HepG2 (cell line): ENCODE measurements at regions not wholly inside any gene's neighbourhood (a gene's known extent, or its start where the extent isn't known, plus 50 kb on each side); places are given as distances from the start of the nearest gene placed in this dataset.

Source experiments
- ATAC-seq: fragments of 200-7000 bp; cut with Tn5 transposase; 3 replicates; pipeline ENCODE4 v1.9.1; 2020; ENCODE audit warnings: mild to moderate bottlenecking, moderate library complexity
- BruUV-seq: library from RNA; stranded (reverse); fragments of 400-500 nt; replicated peaks from 2 replicates; lab custom pipeline; 2021; lab: Mats Ljungman, UMichigan
- CTCF ChIA-PET: fragments of 300-600 bp; formaldehyde crosslinking; extraction: SDS; loops from one replicate; lab custom pipeline; 2021; ENCODE audit warnings: low total read pairs, inconsistent platforms, low intra/inter-chr PET ratio; lab: Yijun Ruan, JAX
- POLR2A ChIA-PET: fragments of 350-600 bp; sonication (Branson Sonifier 250); formaldehyde crosslinking; loops from one replicate; lab custom pipeline; 2020; ENCODE audit warnings: antibody characterized with exemption, inconsistent platforms; lab: Yijun Ruan, JAX
- DNase-seq: peaks from one replicate; pipeline ENCODE4 v3.0.0-alpha.2; 2015; ENCODE audit warnings: low spot score
- FAIRE-seq: peaks from 3 replicates; lab custom pipeline; 2011; peaks lifted over from hg19 to GRCh38; lab: Jason Lieb, UNC
- H2AFZ ChIP-seq: one replicate; pipeline ENCODE4 v1.6.1; 2011; ENCODE audit warnings: low read length, inconsistent platforms
- H3K27ac ChIP-seq: fragments of 300-600 bp; 3 replicates; pipeline ENCODE4 v1.8.0; 2011; ENCODE audit warnings: mixed run types, mild to moderate bottlenecking, mixed read lengths, low read length, inconsistent platforms; ENCODE audit not compliant: insufficient read depth; ENCODE audit errors: extremely low read length
- H3K27me3 ChIP-seq, 2 experiments: fragments of 200-600 bp in 1 of 2; 2 replicates in 1 of 2; 3 replicates in 1 of 2; pipeline versions ENCODE4 v1.6.0 to v1.8.0; 2011; ENCODE audit warnings: low read length in 2 of 2, mild to moderate bottlenecking in 2 of 2, moderate library complexity in 2 of 2, inconsistent platforms in 1 of 2; ENCODE audit not compliant: insufficient read depth in 2 of 2, control insufficient read depth in 1 of 2
- H3K36me3 ChIP-seq, 2 experiments: fragments of 200-600 bp in 1 of 2; replicated peaks in 1 of 2; 2 replicates in 1 of 2; 3 replicates in 1 of 2; pipeline versions ENCODE4 v1.5.1 to v1.8.0; 2011; ENCODE audit warnings: low read length in 2 of 2, inconsistent platforms in 1 of 2; ENCODE audit not compliant: insufficient read depth in 2 of 2, control insufficient read depth in 1 of 2
- H3K4me1 ChIP-seq: 2 replicates; pipeline ENCODE4 v1.5.1; 2012; ENCODE audit warnings: low read length, inconsistent platforms; ENCODE audit not compliant: insufficient read depth
- H3K4me2 ChIP-seq: 2 replicates; pipeline ENCODE4 v1.6.0; 2011; ENCODE audit warnings: low read depth, low read length, inconsistent platforms
- H3K4me3 ChIP-seq, 3 experiments: fragments of 200-600 bp in 1 of 3; sonication (generic), shearing (Covaris generic) in 1 of 3; replicated peaks in 1 of 3; 2 replicates each; pipeline ENCODE4 v1.5.1; 2011 to 2016; ENCODE audit warnings: low read length in 3 of 3, inconsistent platforms in 2 of 3, low read depth in 2 of 3, mild to moderate bottlenecking in 2 of 3, control low read depth in 1 of 3, mixed read lengths in 1 of 3; ENCODE audit not compliant: insufficient read depth in 1 of 3
- H3K79me2 ChIP-seq: one replicate; pipeline ENCODE4 v1.6.1; 2011; ENCODE audit warnings: low read length, inconsistent platforms; ENCODE audit not compliant: insufficient read depth
- H3K9ac ChIP-seq: 2 replicates; pipeline ENCODE4 v1.6.0; 2011; ENCODE audit warnings: mild to moderate bottlenecking, low read depth, low read length, inconsistent platforms; ENCODE audit not compliant: insufficient read depth
- H3K9me3 ChIP-seq: 2 replicates; pipeline ENCODE4 v1.5.1; 2012; ENCODE audit warnings: mild to moderate bottlenecking, low read length
- H4K20me1 ChIP-seq: 2 replicates; pipeline ENCODE4 v1.6.0; 2011; ENCODE audit warnings: inconsistent platforms, mild to moderate bottlenecking, low read length, moderate library complexity; ENCODE audit not compliant: insufficient read depth
- CSRNP1 ChIP-seq: sonication (generic); formaldehyde crosslinking; IDR thresholded peaks from 2 replicates; pipeline ENCODE4 v1.8.1; 2023; ENCODE audit warnings: mild to moderate bottlenecking, missing genetic modification reagents
- DR1 ChIP-seq: sonication (generic); formaldehyde crosslinking; IDR thresholded peaks from 2 replicates; pipeline ENCODE4 v1.8.0; 2021; ENCODE audit warnings: mild to moderate bottlenecking, missing genetic modification reagents, inconsistent platforms
- ELF4 ChIP-seq: sonication (generic); formaldehyde crosslinking; IDR thresholded peaks from 2 replicates; pipeline ENCODE4 v1.5.0; 2020; ENCODE audit warnings: missing genetic modification reagents, mild to moderate bottlenecking, moderate library complexity, borderline replicate concordance
- FOXP4 ChIP-seq: sonication (generic); formaldehyde crosslinking; IDR thresholded peaks from 2 replicates; pipeline ENCODE4 v1.4.0; 2020; ENCODE audit warnings: missing genetic modification reagents
- KDM6A ChIP-seq: IDR thresholded peaks from 2 replicates; pipeline ENCODE4 v1.6.1; 2016; ENCODE audit warnings: low read depth
- MAZ ChIP-seq, 2 experiments: sonication (generic) in 1 of 2; formaldehyde crosslinking in 1 of 2; IDR thresholded peaks; 2 replicates each; pipeline versions ENCODE4 v1.5.0 to v1.6.1; 2012 to 2020; ENCODE audit warnings: low read depth in 2 of 2, mild to moderate bottlenecking in 2 of 2, borderline replicate concordance in 1 of 2, improper control_type of control experiment in 1 of 2, low read length in 1 of 2, missing genetic modification reagents in 1 of 2, moderate library complexity in 1 of 2
- NFYB ChIP-seq: sonication (generic); formaldehyde crosslinking; IDR thresholded peaks from 2 replicates; pipeline ENCODE4 v1.4.0; 2020; ENCODE audit warnings: missing genetic modification reagents
- PCBP2 ChIP-seq: fragments of 200-400 bp; formaldehyde crosslinking; optimal IDR thresholded peaks from 2 replicates; pipeline ENCODE3; 2018; ENCODE audit warnings: low read length, low read depth; ENCODE audit not compliant: poor library complexity, severe bottlenecking
- ZBTB34 ChIP-seq: sonication (generic); formaldehyde crosslinking; IDR thresholded peaks from 2 replicates; pipeline ENCODE4 v1.8.0; 2022; ENCODE audit warnings: mild to moderate bottlenecking, missing genetic modification reagents
- ZNF383 ChIP-seq: sonication (generic); formaldehyde crosslinking; IDR thresholded peaks from 2 replicates; pipeline ENCODE4 v1.4.0; 2020; ENCODE audit warnings: missing genetic modification reagents, mild to moderate bottlenecking, borderline replicate concordance
- ZNF430 ChIP-seq: sonication (generic); formaldehyde crosslinking; IDR thresholded peaks from 2 replicates; pipeline ENCODE4 v1.9.0; 2021; ENCODE audit warnings: mild to moderate bottlenecking, missing genetic modification reagents
- ZNF503 ChIP-seq: sonication (generic); formaldehyde crosslinking; IDR thresholded peaks from 2 replicates; pipeline ENCODE4 v1.4.0; 2020; ENCODE audit warnings: missing genetic modification reagents
- ZNF552 ChIP-seq: sonication (generic); formaldehyde crosslinking; IDR thresholded peaks from 2 replicates; pipeline ENCODE4 v1.9.0; 2022; ENCODE audit warnings: missing genetic modification reagents, mild to moderate bottlenecking, borderline replicate concordance
- ZNF672 ChIP-seq: sonication (generic); formaldehyde crosslinking; IDR thresholded peaks from 2 replicates; pipeline ENCODE4 v1.8.1; 2022; ENCODE audit warnings: missing genetic modification reagents
- ZXDC ChIP-seq: sonication (generic); formaldehyde crosslinking; IDR thresholded peaks from 2 replicates; pipeline ENCODE4 v1.5.0; 2020; ENCODE audit warnings: mild to moderate bottlenecking, missing genetic modification reagents
- whole genome bisulfite sequencing: methylation state at CpG from one replicate; pipeline ENCODE4 v1.1.6; 2017; ENCODE audit warnings: low lambda C conversion rate; 5-methylcytosine and 5-hydroxymethylcytosine counted together
- in situ Hi-C: cut with HindIII; loops from 2 replicates; pipeline ENCODE4 v1.10.0; 2017; ENCODE audit warnings: low pct_unique_long_range_greater_than_20kb; ENCODE audit not compliant: extremely low pct_ligation_motif_present
- intact Hi-C: fragments of 100-400 bp; cut with micrococcal nuclease; formaldehyde crosslinking; loops from one replicate; pipeline ENCODE4 v1.10.0; 2022; ENCODE audit not compliant: unreplicated experiment

GRCh38 chr15:85869124-85869523 is 74.4 kb upstream of the KLHL25 start:
- DNase-seq (no peak), FAIRE-seq (no peak), ATAC-seq (no peak)
- Histone ChIP-seq H3K9ac (no peak overlapping the region), H3K4me3 (no peak overlapping the region), H3K27ac (no peak overlapping the region), H3K79me2 (no peaks in the 10 kb centered on the region), H3K36me3 (no peaks in the 10 kb centered on the region), H4K20me1 (no peaks in the 10 kb centered on the region; the same call in 1 of the 2 replicates), H2AFZ (no peak overlapping the region), H3K4me1 (no peaks in the 10 kb centered on the region), H3K9me3 (no peaks in the 10 kb centered on the region), H3K4me2 (no peak overlapping the region), H3K27me3 (no peaks in the 10 kb centered on the region; a peak in 1 of 5 replicates)
- ChIA-PET POLR2A (no interaction called here), CTCF (no interaction called here)
- in situ Hi-C loops, result loop anchor here (10.0 to 25.0 kb wide), 4 partner anchors 306 to 1043 kb away; no protein-coding TSS in a partner anchor
- intact Hi-C loops, result no loop called here
- WGBS, result 46% methylated on average over 4 of the region's 4 CpGs
- no TSS peak for BruUV-seq
- no peak for TF ChIP-seq ZBTB34 (CRISPR knock-in tag)
- TF ChIP-seq ZXDC (CRISPR knock-in tag), result no peak
- TF ChIP-seq ELF4, result no peak
- no peak for TF ChIP-seq ZNF552 (CRISPR knock-in tag)
- TF ChIP-seq CSRNP1 (CRISPR knock-in tag), result no peak
- TF ChIP-seq DR1, result no peak
- TF ChIP-seq ZNF672 (CRISPR knock-in tag), result no peak
- TF ChIP-seq ZNF383 (CRISPR knock-in tag), result no peak
- TF ChIP-seq ZNF503 (CRISPR knock-in tag), result no peak
- no peak for TF ChIP-seq NFYB
- TF ChIP-seq KDM6A (CRISPR knock-in tag), result no peak
- no peak for TF ChIP-seq ZNF430
- no peak for TF ChIP-seq FOXP4 (CRISPR knock-in tag)
- TF ChIP-seq PCBP2, result no peak
- TF ChIP-seq MAZ (IDR thresholded peaks at IDR 0.05; ENCODE audit: borderline replicate concordance, low read depth, low read length), result no peak
- no peak for TF ChIP-seq MAZ (CRISPR knock-in tag; IDR thresholded peaks at IDR 0.05; ENCODE audit: low read depth)
